GM12873 (cell line): ENCODE measurements at regions not wholly inside any gene's neighbourhood (a gene's known extent, or its start where the extent isn't known, plus 50 kb on each side); places are given as distances from the start of the nearest gene placed in this dataset.

ENCODE experiments used
- CTCF ChIP-seq: IDR thresholded peaks from 2 replicates; pipeline ENCODE4 v1.5.1; 2012; ENCODE audit warnings: low read depth, mild to moderate bottlenecking, moderate library complexity, low read length, control low read depth; ENCODE audit not compliant: insufficient read depth; ENCODE audit errors: missing control alignments

GRCh38 chr6:126955621-126956020, 162.8 kb upstream of the RSPO3 start:
- TF ChIP-seq CTCF: no peak

GRCh38 chr6:126957721-126958120, 160.8 kb upstream of the RSPO3 start:
- TF ChIP-seq CTCF: no peak

GRCh38 chr6:126959765-126960164, 158.7 kb upstream of the RSPO3 start:
- TF ChIP-seq CTCF: no peak

GRCh38 chr6:126963077-126963809, 155.2 kb upstream of the RSPO3 start:
- no peak for TF ChIP-seq CTCF

GRCh38 chr6:126967296-126968005, 151.0 kb upstream of the RSPO3 start:
- TF ChIP-seq CTCF: no peak

- TF ChIP-seq CTCF: no peak
Measured at GRCh38 chr6:126976253-126976797, 142.1 kb upstream of the RSPO3 start.

GRCh38 chr6:126983779-126984178, 134.7 kb upstream of the RSPO3 start:
- no peak for TF ChIP-seq CTCF
